Mucosa of descending colon (tissue), 3 donors: ENCODE measurements at regions not wholly inside any gene's neighbourhood (a gene's known extent, or its start where the extent isn't known, plus 50 kb on each side); places are given as distances from the start of the nearest gene placed in this dataset.

Source experiments
- ATAC-seq: fragments of 200-7000 bp; cut with Tn5 transposase; one replicate; pipeline ENCODE4 v1.9.1; 2020; ENCODE audit warnings: mild to moderate bottlenecking, moderate library complexity
- DNase-seq, 3 donors: peaks; one replicate each; pipeline ENCODE4 v3.0.0-alpha.2; 2020
- H3K36me3 ChIP-seq: fragments of 200-600 bp; one replicate; pipeline ENCODE4 v1.8.0; 2021; ENCODE audit warnings: low read depth, mild to moderate bottlenecking
- H3K4me1 ChIP-seq: fragments of 200-600 bp; one replicate; pipeline ENCODE4 v1.8.0; 2021; ENCODE audit warnings: low read depth, mild to moderate bottlenecking
- H3K4me3 ChIP-seq: fragments of 200-600 bp; one replicate; pipeline ENCODE4 v1.8.0; 2021; ENCODE audit warnings: mild to moderate bottlenecking
- H3K9me3 ChIP-seq: fragments of 200-600 bp; one replicate; pipeline ENCODE4 v1.8.0; 2021; ENCODE audit warnings: mild to moderate bottlenecking
- intact Hi-C, 2 donors: fragments of 100-400 bp; cut with DNase I in 1 of 2; cut with micrococcal nuclease in 1 of 2; formaldehyde crosslinking; loops; one replicate each; pipeline versions ENCODE4 v1.11.0 to v1.11.1; 2022; cut with DNase I, micrococcal nuclease
- TF ChIP-seq, protein P1 (sequence below): fragments of 200-600 bp; IDR thresholded peaks from one replicate; pipeline ENCODE4 v1.8.0; 2022; ENCODE audit warnings: antibody characterized with exemption, mild to moderate bottlenecking
- donor health status: DM: no; HTN: no; CAD: no; lungs with moderate emphysema.
- donor health status: DM: no; HTN: no; CAD: no.
- donor health status: DM: no; HTN: yes; CAD: no.

- intact Hi-C loops, result no loop called here
- no peaks in the 10 kb centered on the region for H3K9me3 ChIP-seq
- DNase-seq (no peak), ATAC-seq (no peak)
- TF ChIP-seq, protein P1, sequence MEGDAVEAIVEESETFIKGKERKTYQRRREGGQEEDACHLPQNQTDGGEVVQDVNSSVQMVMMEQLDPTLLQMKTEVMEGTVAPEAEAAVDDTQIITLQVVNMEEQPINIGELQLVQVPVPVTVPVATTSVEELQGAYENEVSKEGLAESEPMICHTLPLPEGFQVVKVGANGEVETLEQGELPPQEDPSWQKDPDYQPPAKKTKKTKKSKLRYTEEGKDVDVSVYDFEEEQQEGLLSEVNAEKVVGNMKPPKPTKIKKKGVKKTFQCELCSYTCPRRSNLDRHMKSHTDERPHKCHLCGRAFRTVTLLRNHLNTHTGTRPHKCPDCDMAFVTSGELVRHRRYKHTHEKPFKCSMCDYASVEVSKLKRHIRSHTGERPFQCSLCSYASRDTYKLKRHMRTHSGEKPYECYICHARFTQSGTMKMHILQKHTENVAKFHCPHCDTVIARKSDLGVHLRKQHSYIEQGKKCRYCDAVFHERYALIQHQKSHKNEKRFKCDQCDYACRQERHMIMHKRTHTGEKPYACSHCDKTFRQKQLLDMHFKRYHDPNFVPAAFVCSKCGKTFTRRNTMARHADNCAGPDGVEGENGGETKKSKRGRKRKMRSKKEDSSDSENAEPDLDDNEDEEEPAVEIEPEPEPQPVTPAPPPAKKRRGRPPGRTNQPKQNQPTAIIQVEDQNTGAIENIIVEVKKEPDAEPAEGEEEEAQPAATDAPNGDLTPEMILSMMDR, result no peak
- H3K4me3 ChIP-seq, result no peak overlapping the region
- H3K4me1 ChIP-seq, result peaks cover 84% of the 10 kb centered on the region
- no peaks in the 10 kb centered on the region for H3K36me3 ChIP-seq
These were observed 170.5 kb downstream of the TOMM20 start for GRCh38 chr1:234958066-234958705.

- ATAC-seq (peak; percentile 48), DNase-seq (peak in 2 of 3 donors; percentile 68 to 79)
- Histone ChIP-seq H3K4me3 (no peak overlapping the region), H3K36me3 (no peaks in the 10 kb centered on the region), H3K4me1 (peaks cover 77% of the 10 kb centered on the region), H3K9me3 (no peaks in the 10 kb centered on the region)
- intact Hi-C loops, result no loop called here
- TF ChIP-seq, protein P1, result no peak
These were observed 171.1 kb downstream of the TOMM20 start for GRCh38 chr1:234957330-234958065.

DNA sequence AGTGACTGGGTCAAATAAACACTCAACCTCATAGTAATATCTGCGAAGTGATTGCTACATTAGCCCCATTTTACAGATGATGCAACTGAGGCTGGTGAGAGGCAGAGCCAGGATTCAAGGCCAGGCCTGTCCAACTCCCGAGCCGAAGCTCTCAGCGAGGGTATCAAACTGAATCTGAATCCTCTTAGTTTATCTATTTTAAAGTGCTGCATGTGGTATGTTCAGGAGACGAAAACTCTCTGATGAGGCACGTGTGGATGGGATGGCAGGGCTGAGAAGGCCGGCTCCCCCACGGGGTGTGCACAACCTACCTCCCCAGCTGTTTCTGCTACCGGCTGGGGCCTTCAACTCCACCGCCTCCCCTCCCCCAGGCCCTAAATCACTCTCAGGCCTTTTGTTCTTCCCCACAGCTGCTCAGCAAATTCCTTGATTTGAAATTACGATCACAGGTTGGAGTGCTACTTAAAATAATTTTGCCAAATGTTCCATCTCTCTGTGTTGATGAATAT lies 171.8 kb downstream of the TOMM20 start:
- Histone ChIP-seq H3K4me1 (peaks cover 72% of the 10 kb centered on the region), H3K4me3 (no peak overlapping the region), H3K9me3 (no peaks in the 10 kb centered on the region), H3K36me3 (no peaks in the 10 kb centered on the region)
- DNase-seq (peak in 1 of 3 donors; percentile 67), ATAC-seq (no peak)
- TF ChIP-seq, protein P1, result no peak
- intact Hi-C loops, result no loop called here

DNA sequence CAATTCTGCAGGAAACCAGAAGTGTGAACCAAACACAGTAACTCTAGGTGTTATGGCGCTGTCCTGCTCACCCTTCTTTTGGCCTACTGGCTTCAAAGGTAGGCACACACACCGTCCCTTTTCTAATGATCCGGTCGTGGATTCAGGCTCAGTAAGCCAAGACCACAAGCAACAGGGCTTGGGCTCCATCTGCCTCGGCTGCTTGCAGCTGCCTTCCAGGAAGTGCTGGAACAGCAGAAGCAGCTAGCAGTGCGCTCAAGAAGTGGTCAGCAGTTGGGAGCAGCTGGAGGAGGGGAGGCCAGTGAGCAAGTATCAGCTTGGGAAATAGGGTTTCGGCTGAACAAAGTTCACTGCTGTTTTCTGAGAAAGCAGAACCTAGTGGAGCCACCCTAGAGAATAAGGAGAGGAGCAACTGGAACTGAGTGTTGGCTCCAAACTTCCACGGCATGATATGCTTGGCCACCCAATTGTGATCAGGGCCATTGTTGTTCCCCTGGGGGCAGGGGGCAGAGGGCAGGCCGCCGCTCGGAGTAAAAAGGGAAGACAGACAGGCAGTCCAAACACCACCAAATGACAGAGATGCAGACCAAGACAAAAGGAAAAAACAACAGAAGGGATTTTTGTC lies 173.4 kb downstream of the TOMM20 start:
- Histone ChIP-seq H3K4me3 (no peak overlapping the region), H3K36me3 (no peaks in the 10 kb centered on the region), H3K9me3 (no peaks in the 10 kb centered on the region), H3K4me1 (peaks cover 61% of the 10 kb centered on the region)
- ATAC-seq (peak; percentile 55), DNase-seq (peak; percentile 76 to 87 (median 81))
- TF ChIP-seq, protein P1, result no peak
- intact Hi-C loops, result no loop called here

DNA sequence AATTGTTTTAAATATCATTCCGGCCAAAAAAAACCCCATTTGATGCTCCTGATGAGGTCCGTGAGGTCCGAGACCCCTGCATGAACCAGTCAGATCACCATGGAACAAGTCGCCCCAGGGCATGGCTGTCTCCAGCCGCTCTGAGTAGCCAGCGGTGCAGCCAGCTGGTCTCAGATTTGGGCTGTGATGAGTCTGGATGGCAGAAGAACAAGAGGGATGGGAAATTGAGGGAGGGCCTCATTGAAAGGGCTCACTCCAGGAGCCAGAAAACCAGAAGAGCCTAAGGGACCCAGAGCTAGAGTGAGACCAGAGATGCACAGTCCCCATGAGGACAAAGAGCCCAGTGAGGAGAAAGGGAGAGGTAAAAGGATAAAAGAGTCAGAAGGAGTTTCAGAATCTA lies 174.0 kb downstream of the TOMM20 start:
- TF ChIP-seq, protein P1, result no peak
- DNase-seq, result no peak

More for the DNA sequence above, 174.0 kb downstream of the TOMM20 start:
- Histone ChIP-seq H3K4me1 (peaks cover 56% of the 10 kb centered on the region), H3K9me3 (no peaks in the 10 kb centered on the region), H3K4me3 (no peak overlapping the region), H3K36me3 (no peaks in the 10 kb centered on the region)
- intact Hi-C loops, result no loop called here
- ATAC-seq, result no peak
